GM12892 (cell line): ENCODE measurements at regions not wholly inside any gene's neighbourhood (a gene's known extent, or its start where the extent isn't known, plus 50 kb on each side); places are given as distances from the start of the nearest gene placed in this dataset.

Experiments
- DNase-seq: peaks from one replicate; pipeline ENCODE4 v3.0.0; 2011; ENCODE audit not compliant: insufficient read length
- FAIRE-seq: peaks from 2 replicates; lab custom pipeline; 2011; peaks lifted over from hg19 to GRCh38; lab: Jason Lieb, UNC
- POLR2A ChIP-seq: IDR thresholded peaks from 2 replicates; pipeline ENCODE4 v1.6.1; 2011; ENCODE audit warnings: low read depth, low read length, control low read depth
- POLR2AphosphoS5 ChIP-seq: IDR thresholded peaks from 2 replicates; pipeline ENCODE4 v1.6.1; 2011; ENCODE audit warnings: low read depth, low read length, control low read depth
- TAF1 ChIP-seq: IDR thresholded peaks from 2 replicates; pipeline ENCODE4 v1.6.1; 2011; ENCODE audit warnings: low read depth, mild to moderate bottlenecking, control low read depth, low read length, borderline replicate concordance

DNA sequence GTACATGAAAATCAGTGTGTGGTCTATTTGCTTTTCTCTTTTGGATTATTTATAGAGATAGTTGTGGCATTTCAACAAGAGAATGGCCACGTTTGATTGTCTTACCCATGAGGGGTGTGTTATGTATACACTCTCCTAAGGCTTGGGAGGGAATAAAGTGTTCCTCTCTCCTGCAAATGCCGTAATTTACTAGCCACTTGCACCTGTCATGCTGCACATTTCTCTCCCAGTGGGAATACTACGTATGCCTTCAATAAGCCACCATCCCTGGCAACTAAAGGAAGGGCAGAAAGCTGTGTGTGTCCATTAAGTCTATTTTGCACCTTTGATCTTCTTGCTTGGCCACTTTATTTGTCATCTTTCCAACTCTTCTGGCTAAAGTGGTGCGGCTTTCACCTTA lies 541.2 kb downstream of the QKI start:
- no peak for TF ChIP-seq POLR2A
- no peak for TF ChIP-seq POLR2AphosphoS5
- no peak for TF ChIP-seq TAF1
- DNase-seq: no peak

DNA sequence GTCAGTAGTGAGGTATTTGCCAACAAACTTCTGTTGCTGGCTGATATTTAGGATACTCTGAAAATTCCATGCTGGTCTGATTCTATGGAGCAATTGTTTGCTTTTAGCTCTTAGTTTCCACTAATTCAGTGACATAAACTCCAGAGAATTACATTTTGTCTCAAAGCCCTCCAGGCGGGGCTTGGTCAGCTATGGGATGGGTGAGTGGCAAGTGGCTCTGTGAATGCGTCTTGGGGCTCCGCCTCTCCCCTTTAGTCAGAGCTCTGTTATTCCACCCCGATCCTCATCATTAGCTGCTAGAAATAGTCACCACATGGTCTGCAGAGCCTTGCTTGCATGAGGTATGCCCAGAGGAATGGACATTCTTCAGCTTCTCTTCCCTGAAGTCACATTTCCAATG lies 540.6 kb downstream of the QKI start:
- DNase-seq (no peak), FAIRE-seq (no peak)
- TF ChIP-seq POLR2A (no peak), TAF1 (no peak), POLR2AphosphoS5 (no peak)

More for the DNA sequence above, 541.2 kb downstream of the QKI start:
- no peak for FAIRE-seq

DNA sequence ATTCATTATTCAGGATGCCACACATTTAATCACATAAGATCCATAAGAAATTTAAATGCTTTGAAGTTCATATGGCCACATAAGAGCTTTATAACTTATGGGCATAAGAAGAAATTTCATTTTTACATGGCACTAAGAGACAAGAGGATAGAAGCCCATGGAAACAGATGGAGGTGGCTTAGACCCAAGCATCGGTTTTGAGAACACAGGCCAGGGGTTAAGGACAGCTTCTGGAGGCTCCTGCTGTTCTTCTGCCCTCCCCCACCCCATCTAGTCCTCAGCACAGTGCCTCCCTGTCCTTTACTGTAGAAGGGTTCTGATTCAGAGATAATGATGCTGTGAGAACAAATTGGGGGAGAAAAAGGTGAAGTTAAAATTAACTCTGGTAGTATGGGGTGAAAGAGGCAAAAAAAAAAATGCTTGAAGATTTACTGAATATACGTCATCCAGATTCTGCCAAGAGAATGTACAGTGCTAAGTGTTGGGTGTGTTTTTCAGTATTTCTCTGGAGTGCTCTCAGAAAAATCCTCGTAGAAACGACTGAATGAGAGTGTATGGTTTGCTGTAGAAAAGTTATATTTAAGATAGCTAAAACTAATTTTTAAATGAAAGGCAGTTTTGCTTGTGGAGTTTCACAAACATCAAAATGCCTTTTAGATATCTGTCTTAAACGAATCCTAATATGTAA lies 539.7 kb downstream of the QKI start:
- no peak for DNase-seq
- no peak for TF ChIP-seq TAF1
- no peak for TF ChIP-seq POLR2AphosphoS5
- TF ChIP-seq POLR2A: no peak
- no peak for FAIRE-seq

DNA sequence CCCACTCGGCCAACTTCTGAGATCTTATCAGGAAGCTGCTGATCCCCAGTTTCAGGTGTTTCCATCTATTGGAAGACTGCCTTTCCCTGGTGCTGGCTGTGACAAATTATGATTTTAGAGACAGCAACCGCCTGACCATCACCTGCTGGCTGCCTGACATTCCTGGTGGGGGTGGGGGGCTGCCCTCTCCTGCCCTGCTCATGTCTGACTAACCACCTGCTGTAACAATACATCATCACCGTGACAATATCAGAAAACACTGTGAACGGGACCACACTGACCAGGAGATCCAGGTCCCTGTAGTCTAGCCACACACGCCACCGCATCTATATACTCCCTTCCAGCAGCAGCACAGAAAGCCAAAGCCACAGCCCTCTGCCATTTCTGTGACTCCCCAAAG lies 537.5 kb downstream of the QKI start:
- FAIRE-seq (no peak), DNase-seq (no peak)
- TF ChIP-seq TAF1 (no peak), POLR2A (no peak), POLR2AphosphoS5 (no peak)

DNA sequence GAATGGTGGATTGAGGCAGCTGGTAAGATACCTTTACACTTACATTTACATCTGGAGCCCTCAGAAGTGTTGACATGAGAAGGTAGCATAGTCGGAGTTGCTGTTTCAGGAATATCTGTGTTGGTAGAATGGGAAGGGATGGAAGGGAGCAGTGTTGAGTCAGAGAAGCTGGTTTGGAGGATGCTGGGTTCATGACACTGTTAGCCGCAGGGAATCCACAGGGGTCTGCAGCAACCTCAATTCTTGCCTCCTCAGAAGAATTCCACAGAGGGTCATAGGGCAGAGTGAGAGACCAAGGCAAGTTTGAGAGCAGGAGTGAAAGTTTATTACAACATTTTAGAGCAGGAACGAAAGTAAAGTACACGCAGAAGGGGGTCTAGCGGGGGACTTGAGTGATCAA lies 536.8 kb downstream of the QKI start:
- DNase-seq (no peak), FAIRE-seq (no peak)
- TF ChIP-seq TAF1: no peak
- TF ChIP-seq POLR2A: no peak
- no peak for TF ChIP-seq POLR2AphosphoS5

DNA sequence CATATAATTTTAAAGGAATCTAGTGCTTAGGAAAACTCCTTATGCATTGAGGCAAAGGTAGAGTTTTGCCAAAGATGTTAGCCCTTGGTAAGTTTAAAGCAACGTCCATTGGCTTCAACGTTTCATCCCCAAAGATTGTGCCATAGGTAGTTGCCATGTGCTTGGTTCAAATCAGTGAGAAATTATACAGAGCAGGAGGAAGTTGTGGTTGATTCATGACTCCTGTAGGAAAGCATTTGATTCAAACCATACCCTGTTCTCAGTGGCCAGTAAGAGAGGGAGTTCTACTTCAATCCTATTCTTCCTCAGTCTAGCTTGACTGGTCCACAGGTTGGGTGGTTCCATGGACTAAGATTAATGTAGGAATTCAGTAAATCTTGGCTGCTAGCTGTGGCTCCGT lies 535.6 kb downstream of the QKI start:
- FAIRE-seq (no peak), DNase-seq (no peak)
- TF ChIP-seq POLR2AphosphoS5 (no peak), TAF1 (no peak), POLR2A (no peak)

DNA sequence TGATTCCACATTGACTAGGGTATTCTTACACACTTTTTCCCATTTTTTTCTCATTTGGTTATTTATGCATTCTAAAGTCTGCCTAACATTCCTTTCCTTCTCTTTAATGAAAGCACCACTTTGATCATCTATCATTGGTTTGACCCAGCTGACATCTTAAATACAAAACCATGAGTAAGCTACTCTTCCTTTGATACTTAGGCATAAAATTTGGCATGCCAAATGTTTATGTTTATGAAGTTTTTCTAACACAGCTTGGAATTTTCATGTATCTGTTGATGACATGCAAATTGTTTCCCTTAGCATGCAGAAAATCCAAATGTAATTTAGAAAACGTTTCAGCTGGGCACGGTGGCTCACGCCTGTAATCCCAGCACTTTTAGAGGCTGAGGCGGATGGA lies 534.9 kb downstream of the QKI start:
- DNase-seq (no peak), FAIRE-seq (no peak)
- TF ChIP-seq POLR2A (no peak), TAF1 (no peak), POLR2AphosphoS5 (no peak)

DNA sequence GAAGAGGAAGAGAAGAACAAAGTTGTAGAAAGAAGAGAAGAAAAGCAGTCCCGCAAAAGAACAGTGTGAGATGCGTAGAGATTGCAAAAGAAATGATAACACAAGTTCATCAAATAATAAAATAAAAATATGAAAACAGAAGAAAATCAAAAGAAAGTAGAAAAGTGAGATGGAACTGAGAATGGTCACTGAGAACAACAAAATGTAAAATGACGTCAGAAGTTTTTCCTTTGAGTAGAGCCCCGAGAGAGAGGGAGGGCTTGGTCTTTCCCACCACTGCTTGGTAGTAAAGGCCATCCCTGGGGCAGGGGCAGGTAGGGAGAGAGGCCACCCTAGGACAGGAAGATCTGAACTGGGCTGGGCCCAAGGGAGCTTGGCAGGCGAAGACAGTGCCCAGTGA lies 533.7 kb downstream of the QKI start:
- no peak for TF ChIP-seq TAF1
- TF ChIP-seq POLR2AphosphoS5: no peak
- TF ChIP-seq POLR2A: no peak
- FAIRE-seq: no peak

DNA sequence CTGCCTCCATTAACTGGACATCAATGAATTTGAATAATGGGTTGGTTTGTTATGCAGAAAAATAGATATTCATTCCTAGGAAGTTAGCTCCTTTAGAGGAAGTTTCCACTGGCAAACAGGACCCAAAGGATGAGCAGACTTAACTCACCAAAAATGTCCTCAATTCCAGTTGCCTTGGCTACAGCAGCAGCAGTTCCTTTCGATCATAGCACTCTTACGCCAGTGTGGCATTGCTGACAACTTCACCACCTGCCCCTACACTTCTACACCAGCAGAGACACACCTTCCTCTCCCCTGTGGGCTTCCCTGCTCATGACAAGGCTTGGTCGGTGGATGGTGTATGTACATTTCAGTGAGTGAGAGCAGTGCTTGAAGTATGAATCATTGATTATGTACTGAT lies 532.8 kb downstream of the QKI start:
- no peak for DNase-seq
- FAIRE-seq: no peak
- TF ChIP-seq TAF1 (no peak), POLR2A (no peak), POLR2AphosphoS5 (no peak)

More for the DNA sequence above, 533.7 kb downstream of the QKI start:
- no peak for DNase-seq

DNA sequence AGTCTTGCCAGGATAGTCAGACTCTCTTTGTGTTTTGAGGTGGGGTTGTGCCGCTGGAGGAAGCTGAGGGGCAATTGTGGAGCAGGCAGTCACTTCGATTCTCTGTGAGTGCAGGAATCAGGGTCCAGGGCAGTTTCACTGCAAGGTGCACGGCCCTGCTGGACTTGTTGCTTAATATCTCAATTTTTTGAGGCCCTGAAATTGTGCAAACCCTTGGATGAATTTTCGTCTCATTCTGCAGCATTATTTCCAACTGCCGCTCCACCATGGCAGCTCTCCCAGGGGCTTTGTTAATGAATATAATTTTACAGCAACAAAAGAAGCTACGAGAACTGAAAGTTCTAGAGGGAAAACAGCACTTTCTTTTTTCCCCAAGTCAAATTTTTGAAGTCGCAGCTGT lies 531.9 kb downstream of the QKI start:
- TF ChIP-seq TAF1 (no peak), POLR2A (no peak), POLR2AphosphoS5 (no peak)
- FAIRE-seq (no peak), DNase-seq (no peak)

DNA sequence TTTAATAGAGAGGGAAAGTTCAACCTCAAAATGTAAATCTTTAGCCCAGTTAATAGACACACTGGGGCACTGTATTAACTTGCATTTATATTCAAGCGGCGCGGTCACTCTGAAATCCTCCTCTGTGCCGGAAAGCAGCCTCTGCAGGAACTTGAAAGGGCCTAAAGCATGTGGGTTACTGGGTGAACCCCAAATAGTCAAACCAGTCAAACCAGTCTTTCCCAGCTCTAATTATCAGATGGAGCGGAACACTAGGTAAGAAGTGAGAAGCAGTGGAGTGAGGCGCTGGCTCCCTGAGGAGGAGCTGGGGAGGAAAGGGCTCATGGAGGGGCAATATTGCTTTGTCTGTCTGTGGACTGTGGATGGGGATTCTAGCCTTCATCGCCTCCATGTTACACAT lies 531.3 kb downstream of the QKI start:
- no peak for FAIRE-seq
- no peak for DNase-seq
- TF ChIP-seq TAF1 (no peak), POLR2A (no peak), POLR2AphosphoS5 (no peak)

DNA sequence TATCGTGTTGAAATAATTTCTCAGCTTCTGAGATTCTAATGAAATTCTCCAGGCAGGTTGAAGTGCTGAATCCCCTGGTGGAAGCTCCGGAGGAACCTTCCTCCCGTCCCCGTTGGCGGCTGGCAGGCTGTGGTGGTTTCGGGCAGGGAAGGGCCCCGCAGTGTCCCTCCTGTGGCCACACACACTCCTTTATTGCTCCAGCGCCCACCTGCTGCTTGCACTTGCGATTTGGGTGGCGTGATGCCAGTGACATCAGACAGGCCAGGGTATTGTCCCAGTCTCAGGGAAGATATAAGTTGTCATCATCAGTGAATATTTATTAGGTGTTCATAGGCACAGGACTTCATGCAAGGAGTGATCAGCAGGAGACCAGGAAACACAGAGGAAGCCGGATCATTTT lies 530.4 kb downstream of the QKI start:
- no peak for DNase-seq
- no peak for FAIRE-seq
- TF ChIP-seq TAF1 (no peak), POLR2A (no peak), POLR2AphosphoS5 (no peak)
